ENCODE measurements at regions not wholly inside any gene's neighbourhood (a gene's known extent, or its start where the extent isn't known, plus 50 kb on each side); places are given as distances from the start of the nearest gene placed in this dataset.

GRCh38 chr3:76352511-76353284 lies 567.3 kb upstream of the ZNF717 start:
- no peak overlapping the region for H3K9ac ChIP-seq (ENCODE audit: low read depth, low read length)
- H3K4me3 ChIP-seq (ENCODE audit: low read length), result no peak overlapping the region
- H3K9me3 ChIP-seq (replicated peaks; ENCODE audit: low read length), result peaks cover 4% of the 10 kb centered on the region
- no peaks in the 10 kb centered on the region for H3K4me1 ChIP-seq (ENCODE audit: control insufficient read depth, insufficient read depth, low read length)
- no peaks in the 10 kb centered on the region for H3K36me3 ChIP-seq (ENCODE audit: insufficient read depth, low read length)
- H3K4me2 ChIP-seq (ENCODE audit: low read length), result no peak overlapping the region
- H3K27me3 ChIP-seq (ENCODE audit: control insufficient read depth, insufficient read depth, low read length), result no peaks in the 10 kb centered on the region

DNA sequence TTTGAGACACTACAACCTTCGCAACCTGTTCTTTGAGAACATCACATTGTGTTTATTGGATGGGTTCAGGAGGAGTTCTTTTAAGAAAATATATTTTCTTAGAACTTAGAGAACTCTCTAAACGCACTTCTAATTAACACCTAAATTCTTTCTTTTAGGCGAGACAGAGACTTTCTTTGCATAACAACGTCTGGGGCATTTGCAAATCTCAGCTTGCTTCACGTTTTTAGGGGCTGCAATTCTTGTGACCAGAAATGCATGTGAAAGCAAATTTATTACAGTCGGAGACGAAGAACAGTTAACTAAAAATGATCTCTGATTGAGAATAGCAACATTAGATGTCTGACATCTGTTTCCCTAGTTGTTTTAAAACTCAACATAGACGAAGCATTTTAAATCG lies 568.3 kb upstream of the ZNF717 start:
- H3K9ac ChIP-seq (ENCODE audit: low read depth, low read length), result no peak overlapping the region
- no peaks in the 10 kb centered on the region for H3K4me1 ChIP-seq (ENCODE audit: control insufficient read depth, insufficient read depth, low read length)
- H3K4me3 ChIP-seq (ENCODE audit: low read length), result no peak overlapping the region
- no peak overlapping the region for H3K4me2 ChIP-seq (ENCODE audit: low read length)
- H3K9me3 ChIP-seq (replicated peaks; ENCODE audit: low read length), result peaks cover 4% of the 10 kb centered on the region
- no peaks in the 10 kb centered on the region for H3K27me3 ChIP-seq (ENCODE audit: control insufficient read depth, insufficient read depth, low read length)
- no peaks in the 10 kb centered on the region for H3K36me3 ChIP-seq (ENCODE audit: insufficient read depth, low read length)

GRCh38 chr3:76361010-76361409 lies 575.7 kb upstream of the ZNF717 start:
- no peaks in the 10 kb centered on the region for H3K4me1 ChIP-seq (ENCODE audit: control insufficient read depth, insufficient read depth, low read length)
- H3K4me2 ChIP-seq (ENCODE audit: low read length), result no peak overlapping the region
- no peaks in the 10 kb centered on the region for H3K9me3 ChIP-seq (replicated peaks; ENCODE audit: low read length)
- H3K27me3 ChIP-seq (ENCODE audit: control insufficient read depth, insufficient read depth, low read length), result no peaks in the 10 kb centered on the region
- no peak overlapping the region for H3K9ac ChIP-seq (ENCODE audit: low read depth, low read length)
- no peaks in the 10 kb centered on the region for H3K36me3 ChIP-seq (ENCODE audit: insufficient read depth, low read length)
- H3K4me3 ChIP-seq (ENCODE audit: low read length), result no peak overlapping the region

DNA sequence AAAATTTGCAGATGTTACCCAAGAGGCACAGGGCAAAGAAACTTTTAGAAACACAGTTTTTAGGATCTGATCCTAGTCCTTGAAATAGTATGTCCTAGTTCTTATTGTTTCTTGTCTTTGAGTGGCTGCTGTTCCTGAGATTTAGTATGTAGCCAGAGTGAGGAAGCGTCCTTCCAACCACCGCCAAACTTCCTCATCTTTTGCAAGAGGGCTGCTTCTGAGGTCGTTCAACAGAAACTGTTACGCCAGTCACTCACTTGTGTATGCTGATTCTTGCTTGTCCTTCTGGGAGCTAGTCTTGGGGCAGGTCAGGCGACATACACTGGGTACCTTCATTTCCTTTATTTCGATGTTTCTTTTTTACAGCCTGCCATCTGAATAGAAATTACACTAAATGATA lies 577.3 kb upstream of the ZNF717 start:
- Histone ChIP-seq H3K36me3 (ENCODE audit: insufficient read depth, low read length) (no peaks in the 10 kb centered on the region), H3K9me3 (replicated peaks; ENCODE audit: low read length) (no peaks in the 10 kb centered on the region)

GRCh38 chr3:76365275-76365674 lies 579.9 kb upstream of the ZNF717 start:
- Histone ChIP-seq H3K4me2 (ENCODE audit: low read length) (no peak overlapping the region), H3K4me1 (ENCODE audit: control insufficient read depth, insufficient read depth, low read length) (no peaks in the 10 kb centered on the region), H3K36me3 (ENCODE audit: insufficient read depth, low read length) (no peaks in the 10 kb centered on the region), H3K9me3 (replicated peaks; ENCODE audit: low read length) (no peaks in the 10 kb centered on the region), H3K4me3 (ENCODE audit: low read length) (no peak overlapping the region), H3K9ac (ENCODE audit: low read depth, low read length) (no peak overlapping the region), H3K27me3 (ENCODE audit: control insufficient read depth, insufficient read depth, low read length) (no peaks in the 10 kb centered on the region)

More for the DNA sequence above, 577.3 kb upstream of the ZNF717 start:
- Histone ChIP-seq H3K27me3 (ENCODE audit: control insufficient read depth, insufficient read depth, low read length) (no peaks in the 10 kb centered on the region), H3K4me1 (ENCODE audit: control insufficient read depth, insufficient read depth, low read length) (no peaks in the 10 kb centered on the region), H3K4me2 (ENCODE audit: low read length) (no peak overlapping the region), H3K9ac (ENCODE audit: low read depth, low read length) (no peak overlapping the region), H3K4me3 (ENCODE audit: low read length) (no peak overlapping the region)

GRCh38 chr3:76367281-76367680 lies 581.9 kb upstream of the ZNF717 start:
- Histone ChIP-seq H3K36me3 (ENCODE audit: insufficient read depth, low read length) (no peaks in the 10 kb centered on the region), H3K4me1 (ENCODE audit: control insufficient read depth, insufficient read depth, low read length) (no peaks in the 10 kb centered on the region), H3K4me2 (ENCODE audit: low read length) (no peak overlapping the region), H3K27me3 (ENCODE audit: control insufficient read depth, insufficient read depth, low read length) (no peaks in the 10 kb centered on the region), H3K9me3 (replicated peaks; ENCODE audit: low read length) (peaks cover 3% of the 10 kb centered on the region), H3K9ac (ENCODE audit: low read depth, low read length) (no peak overlapping the region), H3K4me3 (ENCODE audit: low read length) (no peak overlapping the region)

- Histone ChIP-seq H3K9me3 (replicated peaks; ENCODE audit: low read length) (peaks cover 3% of the 10 kb centered on the region), H3K36me3 (ENCODE audit: insufficient read depth, low read length) (no peaks in the 10 kb centered on the region), H3K4me1 (ENCODE audit: control insufficient read depth, insufficient read depth, low read length) (no peaks in the 10 kb centered on the region), H3K9ac (ENCODE audit: low read depth, low read length) (no peak overlapping the region), H3K4me3 (ENCODE audit: low read length) (no peak overlapping the region), H3K27me3 (ENCODE audit: control insufficient read depth, insufficient read depth, low read length) (no peaks in the 10 kb centered on the region), H3K4me2 (ENCODE audit: low read length) (no peak overlapping the region)
Measured at GRCh38 chr3:76369170-76369569, 583.8 kb upstream of the ZNF717 start.

DNA sequence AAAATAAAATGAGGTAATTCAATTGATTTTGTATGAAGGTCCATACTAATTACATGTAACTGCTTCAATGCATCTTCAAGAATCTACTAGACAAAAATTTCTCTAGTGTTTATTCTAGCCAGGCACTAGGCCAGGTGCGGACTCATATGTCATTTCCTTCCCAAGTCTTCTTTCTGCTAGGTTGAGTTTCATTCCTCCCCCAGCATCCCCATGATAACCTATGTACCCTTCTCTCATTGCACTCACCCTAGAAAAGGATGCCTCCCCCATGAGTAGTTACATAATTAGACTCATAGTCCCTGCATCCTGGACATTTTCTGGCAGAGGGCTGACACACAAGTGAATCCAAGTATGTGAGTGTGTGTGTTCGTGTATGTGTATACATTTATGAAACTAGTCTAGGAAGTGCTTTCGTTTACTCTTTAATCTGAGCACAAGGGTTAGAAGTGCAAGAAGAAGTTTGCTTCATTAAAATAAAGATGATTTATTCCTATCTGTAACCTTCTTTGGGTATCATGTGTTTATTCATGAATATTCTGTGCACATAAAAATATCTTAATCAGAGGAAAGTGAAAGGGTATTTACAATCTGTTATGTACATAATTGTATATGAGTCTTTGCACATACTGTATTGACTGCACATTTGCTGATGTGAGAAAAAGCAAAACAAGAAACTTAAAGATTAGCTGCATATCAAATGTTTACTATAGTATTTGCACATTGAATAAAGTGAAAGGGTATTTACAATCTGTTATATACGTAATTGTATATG lies 585.6 kb upstream of the ZNF717 start:
- Histone ChIP-seq H3K9ac (ENCODE audit: low read depth, low read length) (no peak overlapping the region), H3K4me2 (ENCODE audit: low read length) (no peak overlapping the region), H3K4me3 (ENCODE audit: low read length) (no peak overlapping the region), H3K4me1 (ENCODE audit: control insufficient read depth, insufficient read depth, low read length) (no peaks in the 10 kb centered on the region), H3K27me3 (ENCODE audit: control insufficient read depth, insufficient read depth, low read length) (no peaks in the 10 kb centered on the region), H3K9me3 (replicated peaks; ENCODE audit: low read length) (peaks cover 3% of the 10 kb centered on the region), H3K36me3 (ENCODE audit: insufficient read depth, low read length) (no peaks in the 10 kb centered on the region)

DNA sequence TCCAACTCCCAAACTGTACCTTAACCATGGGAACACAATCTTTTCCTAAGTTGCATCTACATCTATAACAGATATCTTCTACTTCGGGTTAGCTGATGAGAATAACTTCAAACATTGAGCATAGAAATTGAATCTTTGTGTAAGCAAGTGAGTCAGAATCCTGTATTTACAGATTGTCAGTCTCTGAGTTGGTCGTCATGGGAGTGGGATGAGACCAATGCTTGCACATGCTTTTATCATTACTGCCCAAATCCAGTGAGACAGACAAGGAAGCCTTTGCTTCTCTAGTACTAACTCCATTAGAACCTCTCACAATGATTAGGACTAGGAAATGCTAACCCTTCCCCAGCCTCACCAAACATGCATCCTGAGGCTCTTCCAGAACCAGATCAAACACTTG lies 587.1 kb upstream of the ZNF717 start:
- Histone ChIP-seq H3K9me3 (replicated peaks; ENCODE audit: low read length) (peaks cover 6% of the 10 kb centered on the region), H3K36me3 (ENCODE audit: insufficient read depth, low read length) (no peaks in the 10 kb centered on the region), H3K4me3 (ENCODE audit: low read length) (no peak overlapping the region), H3K9ac (ENCODE audit: low read depth, low read length) (no peak overlapping the region), H3K27me3 (ENCODE audit: control insufficient read depth, insufficient read depth, low read length) (no peaks in the 10 kb centered on the region), H3K4me1 (ENCODE audit: control insufficient read depth, insufficient read depth, low read length) (no peaks in the 10 kb centered on the region), H3K4me2 (ENCODE audit: low read length) (no peak overlapping the region)

GRCh38 chr3:76377074-76377473 lies 591.7 kb upstream of the ZNF717 start:
- H3K4me3 ChIP-seq (ENCODE audit: low read length), result no peak overlapping the region
- H3K4me1 ChIP-seq (ENCODE audit: control insufficient read depth, insufficient read depth, low read length), result no peaks in the 10 kb centered on the region
- peaks cover 3% of the 10 kb centered on the region for H3K9me3 ChIP-seq (replicated peaks; ENCODE audit: low read length)
- H3K4me2 ChIP-seq (ENCODE audit: low read length), result no peak overlapping the region
- H3K27me3 ChIP-seq (ENCODE audit: control insufficient read depth, insufficient read depth, low read length), result no peaks in the 10 kb centered on the region
- H3K9ac ChIP-seq (ENCODE audit: low read depth, low read length), result no peak overlapping the region
- no peaks in the 10 kb centered on the region for H3K36me3 ChIP-seq (ENCODE audit: insufficient read depth, low read length)

DNA sequence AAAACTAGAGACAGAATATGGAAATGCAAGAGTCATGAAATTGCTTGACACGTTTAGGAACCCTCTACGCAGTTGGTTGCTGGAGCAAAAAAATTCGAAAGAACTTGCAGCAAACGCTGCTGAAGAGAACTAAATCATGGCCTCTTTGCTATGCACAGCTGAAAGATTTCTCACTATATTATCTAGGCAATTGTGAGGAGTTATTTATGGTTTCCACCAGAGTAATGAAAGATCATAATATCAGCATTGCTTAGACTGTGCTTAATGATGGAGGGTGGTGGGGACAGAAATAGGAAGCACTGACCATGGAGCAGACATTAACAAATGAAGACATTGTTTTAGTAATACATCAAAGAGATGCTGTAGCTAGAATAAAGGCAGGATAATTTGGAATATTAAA lies 593.4 kb upstream of the ZNF717 start:
- H3K4me2 ChIP-seq (ENCODE audit: low read length), result no peak overlapping the region
- H3K4me1 ChIP-seq (ENCODE audit: control insufficient read depth, insufficient read depth, low read length), result no peaks in the 10 kb centered on the region
- no peak overlapping the region for H3K9ac ChIP-seq (ENCODE audit: low read depth, low read length)
- H3K27me3 ChIP-seq (ENCODE audit: control insufficient read depth, insufficient read depth, low read length), result no peaks in the 10 kb centered on the region
- H3K9me3 ChIP-seq (replicated peaks; ENCODE audit: low read length), result peaks cover 3% of the 10 kb centered on the region
- H3K4me3 ChIP-seq (ENCODE audit: low read length), result no peak overlapping the region
- H3K36me3 ChIP-seq (ENCODE audit: insufficient read depth, low read length), result no peaks in the 10 kb centered on the region

GRCh38 chr3:76383781-76384180 lies 598.4 kb upstream of the ZNF717 start:
- no peaks in the 10 kb centered on the region for H3K4me1 ChIP-seq (ENCODE audit: control insufficient read depth, insufficient read depth, low read length)
- no peak overlapping the region for H3K4me2 ChIP-seq (ENCODE audit: low read length)
- H3K9ac ChIP-seq (ENCODE audit: low read depth, low read length), result no peak overlapping the region
- no peak overlapping the region for H3K4me3 ChIP-seq (ENCODE audit: low read length)
- H3K9me3 ChIP-seq (replicated peaks; ENCODE audit: low read length), result no peaks in the 10 kb centered on the region
- no peaks in the 10 kb centered on the region for H3K36me3 ChIP-seq (ENCODE audit: insufficient read depth, low read length)
- no peaks in the 10 kb centered on the region for H3K27me3 ChIP-seq (ENCODE audit: control insufficient read depth, insufficient read depth, low read length)
